HG03097 (cell line): ENCODE measurements at regions not wholly inside any gene's neighbourhood (a gene's known extent, or its start where the extent isn't known, plus 50 kb on each side); places are given as distances from the start of the nearest gene placed in this dataset.

Source experiments
- ATAC-seq: cut with Tn5 transposase; IDR thresholded peaks from one replicate; pipeline ENCODE4 v1.9.1; 2021; ENCODE audit not compliant: unreplicated experiment, low FRiP score

DNA sequence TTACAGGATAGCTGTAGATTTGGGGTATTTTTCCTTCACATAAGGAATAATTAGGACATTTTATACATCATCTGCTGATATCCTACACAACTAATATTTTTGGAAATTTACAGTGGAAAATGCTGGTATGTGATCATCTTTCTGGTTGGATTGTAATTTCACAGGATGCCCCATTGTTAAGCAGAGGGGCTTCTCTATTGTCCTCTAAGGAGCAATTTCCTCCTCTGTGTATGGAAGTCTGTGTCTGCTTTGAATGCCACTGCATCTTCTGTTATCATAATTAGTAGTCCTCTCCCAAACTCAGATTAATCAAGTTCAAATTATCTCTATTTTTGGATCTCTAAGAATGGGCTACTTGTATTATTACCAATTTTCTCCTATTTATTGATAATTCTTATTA lies 988.1 kb upstream of the B3GALT2 start:
- no peak for ATAC-seq

GRCh38 chr1:194171596-194171995 lies 985.2 kb upstream of the B3GALT2 start:
- ATAC-seq, result no peak

- ATAC-seq, result no peak
These were observed 981.7 kb upstream of the B3GALT2 start for GRCh38 chr1:194167956-194168640.

GRCh38 chr1:194164755-194165154 lies 978.3 kb upstream of the B3GALT2 start:
- no peak for ATAC-seq

GRCh38 chr1:194161591-194161990 lies 975.2 kb upstream of the B3GALT2 start:
- no peak for ATAC-seq

DNA sequence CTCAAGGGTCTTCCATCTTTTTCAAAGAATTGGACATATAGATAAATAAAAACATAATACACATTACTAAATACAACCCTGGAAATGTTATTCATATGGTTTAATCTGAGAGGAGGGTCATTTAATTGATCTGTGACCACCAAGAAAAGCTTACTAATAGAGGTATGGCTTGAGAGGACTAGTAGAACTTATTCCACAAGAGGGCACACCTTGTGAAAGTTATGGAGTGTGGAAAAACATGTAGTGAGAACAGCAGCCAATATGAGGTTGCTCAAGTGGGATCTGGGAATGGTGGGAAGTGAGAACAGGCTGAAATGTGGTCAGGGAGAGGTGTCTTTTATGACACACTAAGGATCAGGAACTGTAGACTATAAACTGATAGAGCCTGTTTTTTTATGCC lies 973.5 kb upstream of the B3GALT2 start:
- no peak for ATAC-seq

GRCh38 chr1:194155962-194156361 lies 969.5 kb upstream of the B3GALT2 start:
- ATAC-seq, result no peak

- no peak for ATAC-seq
These were observed 964.6 kb upstream of the B3GALT2 start for GRCh38 chr1:194151056-194151455.

DNA sequence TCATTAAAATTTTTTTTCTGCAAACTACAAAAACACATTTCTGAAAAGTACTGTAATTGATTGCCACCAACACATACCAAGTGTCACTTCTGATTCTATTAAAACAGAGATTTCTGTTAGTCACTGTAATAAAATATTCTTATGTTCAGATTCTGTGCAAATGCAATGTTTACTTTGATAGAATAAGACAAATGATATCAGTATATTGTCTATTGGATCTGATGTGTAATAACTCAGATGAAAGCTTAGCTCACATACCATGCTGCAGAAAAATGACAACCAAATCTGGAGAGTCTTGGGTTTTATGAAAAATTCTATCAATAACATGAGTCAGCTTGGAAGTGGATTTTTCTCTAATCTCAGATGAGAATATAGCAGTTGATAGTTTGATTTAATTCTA lies 963.8 kb upstream of the B3GALT2 start:
- no peak for ATAC-seq

DNA sequence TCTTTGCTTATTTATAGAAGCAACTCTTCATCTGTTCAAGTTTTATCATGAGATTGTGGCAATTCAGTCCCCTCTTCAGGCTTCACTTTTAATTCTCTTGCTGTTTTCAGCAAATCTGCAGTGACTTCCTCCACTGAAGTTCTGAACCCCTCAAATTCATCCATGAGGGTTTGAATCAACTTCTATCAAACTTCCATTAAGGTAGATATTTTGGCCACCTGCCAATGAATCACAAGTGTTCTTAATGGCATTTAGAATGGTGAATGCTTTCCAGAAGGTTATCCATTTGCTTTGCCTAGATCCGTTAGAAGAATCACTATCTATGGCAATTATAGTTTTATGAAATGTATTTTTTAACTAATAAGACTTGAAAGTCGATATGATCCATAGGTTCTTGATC lies 946.7 kb upstream of the B3GALT2 start:
- no peak for ATAC-seq

DNA sequence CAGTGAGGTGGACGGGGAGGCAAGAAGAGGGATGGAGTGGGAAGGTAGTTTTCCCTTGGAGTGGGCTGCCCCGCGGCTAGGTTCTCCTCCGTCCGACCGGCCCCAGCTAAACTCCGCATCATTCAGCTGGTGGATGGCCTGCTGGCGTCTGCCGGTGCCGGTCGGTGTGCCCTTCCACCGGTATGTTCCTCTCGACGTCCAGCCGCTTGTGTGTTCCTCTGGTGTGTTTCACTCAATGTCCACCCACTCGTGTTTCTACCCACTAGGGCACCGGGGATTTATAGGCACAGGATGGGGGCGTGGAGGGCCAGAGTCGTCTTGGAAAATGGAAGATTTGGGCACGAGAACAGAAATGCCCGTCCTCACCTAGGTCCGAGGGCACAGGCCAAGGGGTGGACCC lies 931.7 kb upstream of the B3GALT2 start:
- no peak for ATAC-seq

GRCh38 chr1:194117582-194117981 lies 931.2 kb upstream of the B3GALT2 start:
- no peak for ATAC-seq

- ATAC-seq, result no peak
These were observed 927.9 kb upstream of the B3GALT2 start for GRCh38 chr1:194114288-194114687.

- ATAC-seq, result no peak
These were observed 919.0 kb upstream of the B3GALT2 start for GRCh38 chr1:194105381-194105780.

DNA sequence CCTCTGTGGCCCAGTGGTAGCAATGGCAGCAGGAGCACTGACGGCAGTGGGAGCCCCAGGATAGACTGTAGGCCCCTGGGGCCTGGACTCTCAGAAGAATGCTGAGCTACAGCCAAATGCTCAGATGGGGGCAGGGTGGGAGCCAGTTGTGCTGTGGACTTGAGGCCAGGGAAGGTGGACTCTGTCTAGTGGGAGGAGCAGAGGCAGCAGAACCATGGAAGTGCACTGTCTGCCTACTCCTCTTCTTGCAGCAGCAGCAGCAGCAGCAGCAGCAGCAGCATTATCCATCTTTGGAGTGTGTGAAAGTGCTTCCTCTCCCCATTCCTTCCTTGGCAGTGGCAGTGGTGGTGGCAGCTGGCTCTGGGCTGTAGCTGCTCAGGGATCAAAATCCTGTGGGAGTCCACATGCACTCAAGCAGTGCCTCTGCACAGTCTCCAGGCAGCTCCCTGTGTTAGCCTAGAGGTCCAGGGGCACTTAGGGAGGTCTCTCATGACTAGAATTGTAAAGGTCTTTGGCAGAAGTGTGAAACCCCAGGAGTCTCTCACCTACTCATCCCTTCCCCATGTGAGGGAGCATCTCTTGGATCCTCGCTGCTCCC lies 917.9 kb upstream of the B3GALT2 start:
- ATAC-seq, result no peak

DNA sequence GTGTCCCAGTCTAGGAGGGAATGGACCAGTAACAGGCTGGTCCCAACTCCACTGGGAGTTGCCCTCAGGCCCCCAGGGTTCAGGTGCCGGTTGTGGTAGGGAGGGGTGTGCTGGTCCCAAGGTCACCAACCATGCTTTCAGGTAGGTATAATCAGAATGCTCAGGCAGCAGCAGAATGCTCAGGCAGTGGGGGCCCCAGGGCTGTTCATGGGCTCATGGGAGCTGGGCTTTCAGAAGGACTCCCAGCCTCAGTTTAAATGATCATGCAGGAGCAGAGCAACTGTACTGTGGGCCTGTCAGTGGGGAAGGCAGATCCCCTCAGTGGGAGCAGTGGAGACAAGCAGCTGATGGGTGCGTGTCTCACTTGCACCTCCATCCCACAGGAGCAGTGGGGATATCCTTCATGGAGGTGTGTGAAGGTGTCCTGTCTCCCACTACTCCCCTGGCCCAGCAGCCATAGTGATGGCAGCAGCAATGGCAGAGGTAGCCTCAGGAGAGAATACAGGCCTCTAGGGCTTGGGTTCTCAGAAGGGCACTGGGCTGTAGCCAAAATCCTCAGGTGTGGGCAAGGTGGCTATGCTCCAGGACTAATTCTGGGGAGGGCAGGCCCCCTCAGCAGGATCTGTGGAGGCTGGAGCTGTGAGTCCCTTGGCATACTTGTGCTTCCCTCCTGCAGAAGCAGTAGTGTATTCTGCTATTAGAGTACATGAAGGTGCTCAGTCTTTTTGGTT lies 917.3 kb upstream of the B3GALT2 start:
- no peak for ATAC-seq

DNA sequence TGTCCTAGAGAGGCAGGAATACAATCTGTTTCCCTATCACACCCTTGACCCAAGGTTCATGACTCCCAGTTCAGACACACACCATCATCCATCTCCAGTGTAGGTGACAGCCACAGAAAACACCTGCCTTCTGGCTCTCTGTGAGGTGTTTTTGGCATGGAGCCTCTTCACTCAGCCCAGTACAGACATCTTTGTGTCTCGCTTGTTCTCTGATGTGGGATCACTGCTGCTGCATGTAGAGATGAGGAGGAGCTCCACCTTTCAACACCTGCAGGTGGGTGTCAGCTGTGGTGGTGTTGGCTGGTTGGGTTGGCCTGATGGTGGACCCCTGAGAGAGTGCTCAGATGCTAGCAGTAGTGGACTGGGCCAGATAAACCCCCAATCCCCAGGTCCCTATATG lies 916.7 kb upstream of the B3GALT2 start:
- ATAC-seq, result no peak

DNA sequence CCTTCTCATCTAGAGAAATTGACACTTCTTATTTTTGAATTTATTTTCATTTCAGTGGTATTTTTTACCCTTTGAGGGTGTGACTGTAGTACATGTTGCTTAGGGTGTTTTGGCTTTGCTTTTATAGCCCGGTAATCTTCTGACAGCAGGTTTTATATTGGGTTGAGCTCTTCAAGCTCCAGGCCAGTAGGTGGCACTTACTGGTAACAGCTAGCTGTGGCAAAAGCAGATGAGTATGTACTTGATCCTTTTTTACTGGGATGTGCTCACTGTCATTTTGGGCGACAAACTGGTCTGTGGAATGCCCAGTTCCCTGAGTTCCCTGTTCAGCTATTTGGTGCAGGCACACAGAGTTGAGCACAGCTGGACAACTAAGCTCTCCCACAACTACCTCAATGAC lies 916.2 kb upstream of the B3GALT2 start:
- no peak for ATAC-seq

DNA sequence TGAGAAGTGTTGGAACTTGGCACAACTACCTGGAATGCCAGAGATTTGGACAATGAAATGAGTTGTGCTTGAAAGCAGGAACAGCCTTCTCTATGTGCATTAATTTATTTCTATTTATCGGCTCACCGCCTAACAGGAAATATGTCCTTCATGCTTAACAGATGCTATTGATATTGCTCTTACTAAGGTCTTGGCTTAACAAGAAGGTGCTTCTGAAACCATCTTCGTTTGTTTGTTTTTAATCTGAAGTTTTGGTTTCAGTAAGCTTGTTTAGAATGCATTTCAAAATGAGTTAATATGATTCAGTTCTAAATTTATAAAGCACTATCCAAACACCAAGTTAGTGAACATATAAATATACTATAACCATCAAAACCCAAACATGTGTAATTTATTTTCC lies 898.3 kb upstream of the B3GALT2 start:
- ATAC-seq, result no peak

GRCh38 chr1:194081444-194081843 lies 895.0 kb upstream of the B3GALT2 start:
- ATAC-seq, result no peak

DNA sequence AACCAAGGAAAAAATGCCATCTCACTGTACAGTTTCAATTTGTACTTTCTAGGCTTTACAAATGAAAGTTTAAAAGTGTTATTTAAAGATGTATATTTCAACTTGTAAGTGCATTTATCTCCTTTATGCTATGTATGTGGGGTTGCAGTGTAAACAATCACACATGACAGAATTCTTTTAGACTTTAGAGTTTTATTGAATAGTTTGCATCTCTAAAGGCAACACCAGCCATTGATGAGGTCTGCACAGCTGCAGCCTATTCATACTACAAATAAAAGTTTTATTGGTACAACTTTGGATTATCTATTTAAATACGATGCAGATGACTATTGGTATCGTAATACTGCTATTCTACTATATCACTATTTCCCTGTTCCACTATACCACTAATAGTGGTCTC lies 894.4 kb upstream of the B3GALT2 start:
- no peak for ATAC-seq

DNA sequence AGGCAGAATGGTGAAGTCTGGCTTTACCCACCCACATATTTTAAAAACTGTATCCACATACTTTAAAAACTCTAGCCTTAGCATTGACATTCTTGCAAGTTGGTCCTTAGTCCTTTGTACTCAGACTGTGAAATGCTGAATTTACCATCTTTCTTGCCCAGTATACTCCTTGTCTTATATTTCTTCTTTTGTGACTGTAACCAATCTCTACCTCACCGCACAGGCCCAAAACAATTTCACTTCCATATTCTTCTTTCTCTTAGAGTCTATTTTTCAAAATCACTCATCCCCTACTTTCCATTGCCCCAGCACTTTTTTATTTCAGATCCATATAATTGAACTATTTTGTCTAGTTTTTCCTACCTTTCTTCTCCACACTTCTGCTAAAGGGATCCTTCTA lies 892.4 kb upstream of the B3GALT2 start:
- ATAC-seq, result no peak
